ENCODE measurements at regions not wholly inside any gene's neighbourhood (a gene's known extent, or its start where the extent isn't known, plus 50 kb on each side); places are given as distances from the start of the nearest gene placed in this dataset.

GRCh38 chr21:24208562-24209260, 1398.6 kb downstream of the MRPL39 start:
- TF ChIP-seq SP1 (IDR thresholded peaks at IDR 0.05; ENCODE audit: low read depth, low read length) (no peak), CHD7 (IDR thresholded peaks at IDR 0.05; ENCODE audit: insufficient replicate concordance, low read length) (no peak), CTCF (IDR thresholded peaks at IDR 0.05; ENCODE audit: control extremely low read depth in 1 of 3, insufficient read depth in 1 of 3, low read depth in 1 of 3, low read length in 3 of 3) (no peak), SIN3A (conservative IDR thresholded peaks at IDR 0.05 in 1 of 2, IDR thresholded peaks at IDR 0.05 in 1 of 2; ENCODE audit: low read depth in 1 of 2, low read length in 2 of 2) (no peak), YY1 (IDR thresholded peaks at IDR 0.05; ENCODE audit: low read depth, low read length) (no peak), TAF1 (IDR thresholded peaks at IDR 0.05; ENCODE audit: low read depth, low read length) (no peak), HDAC6 (IDR thresholded peaks at IDR 0.05; ENCODE audit: low read depth, low read length) (no peak), POLR2AphosphoS5 (IDR thresholded peaks at IDR 0.05; ENCODE audit: low read depth, low read length) (no peak), EZH2 (IDR thresholded peaks at IDR 0.05; ENCODE audit: low read depth, low read length, severe bottlenecking) (no peak)
